Gastroesophageal sphincter (tissue), 4 donors: ENCODE measurements at regions not wholly inside any gene's neighbourhood (a gene's known extent, or its start where the extent isn't known, plus 50 kb on each side); places are given as distances from the start of the nearest gene placed in this dataset.

Experiments
- ATAC-seq: fragments of 150-250 bp; one replicate; pipeline ENCODE4 v1.9.1; 2016; ENCODE audit warnings: mild to moderate bottlenecking, moderate library complexity
- H3K27ac ChIP-seq, 4 donors: fragments of 200-600 bp; sonication (generic) in 3 of 4; 1 replicate in 3 of 4; 2 replicates in 1 of 4; pipeline ENCODE4 v1.5.1; 2016 to 2019
- H3K27me3 ChIP-seq: fragments of 200-600 bp; sonication (generic); one replicate; pipeline ENCODE4 v1.5.1; 2019
- H3K36me3 ChIP-seq, 2 donors: fragments of 200-600 bp; sonication (generic); one replicate each; pipeline ENCODE4 v1.5.1; 2019; ENCODE audit warnings: control low read depth in 1 of 2
- H3K4me1 ChIP-seq, 3 donors: fragments of 200-600 bp; sonication (generic); 1 replicate in 2 of 3; 2 replicates in 1 of 3; pipeline ENCODE4 v1.5.1; 2016 to 2019; ENCODE audit warnings: control low read depth in 2 of 3
- H3K4me3 ChIP-seq, 2 donors: fragments of 200-600 bp; sonication (generic); one replicate each; pipeline ENCODE4 v1.5.1; 2019; ENCODE audit warnings: mild to moderate bottlenecking in 1 of 2, moderate library complexity in 1 of 2
- H3K9me3 ChIP-seq, 3 donors: fragments of 200-600 bp; sonication (generic); one replicate each; pipeline ENCODE4 v1.5.1; 2017 to 2019; ENCODE audit warnings: control low read depth in 2 of 3
- CTCF ChIP-seq, 4 experiments: fragments of 200-600 bp in 2 of 4; fragments of 450-650 bp in 2 of 4; sonication (generic) in 1 of 4; IDR thresholded peaks; one replicate each; pipeline ENCODE4 v1.5.1; 2017 to 2019; ENCODE audit warnings: antibody characterized with exemption in 4 of 4, mild to moderate bottlenecking in 2 of 4, moderate library complexity in 2 of 4
- EP300 ChIP-seq: sonication (generic); formaldehyde crosslinking; IDR thresholded peaks from one replicate; pipeline ENCODE4 v1.6.1; 2017; ENCODE audit warnings: antibody characterized with exemption, mild to moderate bottlenecking
- POLR2A ChIP-seq, 2 donors: fragments of 450-650 bp; IDR thresholded peaks; one replicate each; pipeline ENCODE4 v1.6.1; 2017; ENCODE audit warnings: antibody characterized with exemption in 2 of 2, mild to moderate bottlenecking in 2 of 2, moderate library complexity in 1 of 2
- POLR2AphosphoS5 ChIP-seq: sonication (generic); formaldehyde crosslinking; IDR thresholded peaks from one replicate; pipeline ENCODE4 v1.6.1; 2017; ENCODE audit warnings: antibody characterized with exemption
- WGBS, 2 donors: methylation state at CpG; one replicate each; pipeline ENCODE4 v1.1.5; 2018; ENCODE audit warnings: low coverage in 1 of 2; 5-methylcytosine and 5-hydroxymethylcytosine counted together

- H3K27me3 ChIP-seq: no peaks in the 10 kb centered on the region
- WGBS, 2 donors: 64 to 100% methylated on average over 1 to 4 of the region's 4 CpGs
- no peak overlapping the region for H3K27ac ChIP-seq
- no peaks in the 10 kb centered on the region for H3K9me3 ChIP-seq
- H3K4me3 ChIP-seq: no peak overlapping the region
- TF ChIP-seq POLR2AphosphoS5 (no peak), POLR2A (IDR thresholded peaks at IDR 0.05) (no peak), EP300 (no peak), CTCF (IDR thresholded peaks at IDR 0.05) (no peak)
- ATAC-seq: no peak
- no peaks in the 10 kb centered on the region for H3K4me1 ChIP-seq
- no peaks in the 10 kb centered on the region for H3K36me3 ChIP-seq
Observed at GRCh38 chr2:17375262-17375661, 143.0 kb downstream of the RAD51AP2 start.

- Histone ChIP-seq H3K27me3 (no peaks in the 10 kb centered on the region), H3K4me3 (no peak overlapping the region), H3K4me1 (no peaks in the 10 kb centered on the region), H3K27ac (no peak overlapping the region), H3K9me3 (peaks cover 0 to 7% (median 0%) of the 10 kb centered on the region in 3 donors), H3K36me3 (no peaks in the 10 kb centered on the region)
- no peak for ATAC-seq
- TF ChIP-seq POLR2AphosphoS5: no peak
- TF ChIP-seq CTCF (IDR thresholded peaks at IDR 0.05): no peak
- TF ChIP-seq EP300: no peak
- TF ChIP-seq POLR2A (IDR thresholded peaks at IDR 0.05): no peak
- 100% methylated on average over 1 of the region's 1 CpG for WGBS, 2 donors
Observed at GRCh38 chr2:17373741-17374140, 144.5 kb downstream of the RAD51AP2 start.

GRCh38 chr2:17373041-17373440 lies 145.2 kb downstream of the RAD51AP2 start:
- Histone ChIP-seq H3K4me1 (no peaks in the 10 kb centered on the region), H3K4me3 (no peak overlapping the region), H3K9me3 (peaks cover 0 to 7% (median 0%) of the 10 kb centered on the region in 3 donors), H3K36me3 (no peaks in the 10 kb centered on the region), H3K27ac (no peak overlapping the region), H3K27me3 (no peaks in the 10 kb centered on the region)
- TF ChIP-seq EP300: no peak
- no peak for TF ChIP-seq POLR2A (IDR thresholded peaks at IDR 0.05)
- no peak for TF ChIP-seq CTCF (IDR thresholded peaks at IDR 0.05)
- no peak for TF ChIP-seq POLR2AphosphoS5
- 67 to 77% methylated on average over 2 to 3 of the region's 3 CpGs for WGBS, 2 donors
- ATAC-seq: no peak

GRCh38 chr2:17363846-17364245 lies 154.4 kb downstream of the RAD51AP2 start:
- ATAC-seq: no peak
- TF ChIP-seq POLR2AphosphoS5 (no peak), POLR2A (IDR thresholded peaks at IDR 0.05) (no peak), EP300 (no peak), CTCF (IDR thresholded peaks at IDR 0.05) (no peak)
- Histone ChIP-seq H3K27ac (no peak overlapping the region), H3K27me3 (no peaks in the 10 kb centered on the region), H3K4me1 (peaks cover 0 to 6% (median 0%) of the 10 kb centered on the region in 3 donors), H3K36me3 (no peaks in the 10 kb centered on the region), H3K4me3 (no peak overlapping the region), H3K9me3 (no peaks in the 10 kb centered on the region)

- no peaks in the 10 kb centered on the region for H3K9me3 ChIP-seq
- H3K27ac ChIP-seq: no peak overlapping the region
- WGBS, 2 donors: 79% methylated on average over 1 of the region's 1 CpG; no CpG with 5 or more reads in 1 of the 2 donors
- no peak for ATAC-seq
- H3K27me3 ChIP-seq: no peaks in the 10 kb centered on the region
- TF ChIP-seq CTCF (IDR thresholded peaks at IDR 0.05) (no peak), POLR2AphosphoS5 (no peak), EP300 (no peak), POLR2A (IDR thresholded peaks at IDR 0.05) (no peak)
- no peaks in the 10 kb centered on the region for H3K36me3 ChIP-seq
- no peak overlapping the region for H3K4me3 ChIP-seq
- H3K4me1 ChIP-seq: peaks cover 0 to 6% (median 0%) of the 10 kb centered on the region in 3 donors
Observed at GRCh38 chr2:17362956-17363355, 155.3 kb downstream of the RAD51AP2 start.
